ENCODE measurements at regions not wholly inside any gene's neighbourhood (a gene's known extent, or its start where the extent isn't known, plus 50 kb on each side); places are given as distances from the start of the nearest gene placed in this dataset.
"Not testable (repeated sequence)": the region's sequence is repeated elsewhere in the genome, so short reads cannot be mapped to it uniquely, and the experiment has no call there.

GRCh38 chr4:49575250-49575649, 589.2 kb downstream of the CWH43 start:
- DNase-seq (ENCODE audit: low spot score): not testable (repeated sequence)

GRCh38 chr4:49578371-49578770, 592.3 kb downstream of the CWH43 start:
- not testable (repeated sequence) for DNase-seq (ENCODE audit: low spot score)

GRCh38 chr4:49578899-49579298, 592.8 kb downstream of the CWH43 start:
- DNase-seq (ENCODE audit: low spot score): not testable (repeated sequence)

GRCh38 chr4:49580166-49580565, 594.1 kb downstream of the CWH43 start:
- not testable (repeated sequence) for DNase-seq (ENCODE audit: low spot score)

- DNase-seq (ENCODE audit: low spot score): not testable (repeated sequence)
Measured at GRCh38 chr4:49588401-49588800, 602.3 kb downstream of the CWH43 start.

GRCh38 chr4:49618436-49618835, 632.4 kb downstream of the CWH43 start:
- DNase-seq (ENCODE audit: low spot score): not testable (repeated sequence)

- not testable (repeated sequence) for DNase-seq (ENCODE audit: low spot score)
Measured at GRCh38 chr4:49626478-49626877, 640.4 kb downstream of the CWH43 start.
